ENCODE measurements at regions not wholly inside any gene's neighbourhood (a gene's known extent, or its start where the extent isn't known, plus 50 kb on each side); places are given as distances from the start of the nearest gene placed in this dataset.

DNA sequence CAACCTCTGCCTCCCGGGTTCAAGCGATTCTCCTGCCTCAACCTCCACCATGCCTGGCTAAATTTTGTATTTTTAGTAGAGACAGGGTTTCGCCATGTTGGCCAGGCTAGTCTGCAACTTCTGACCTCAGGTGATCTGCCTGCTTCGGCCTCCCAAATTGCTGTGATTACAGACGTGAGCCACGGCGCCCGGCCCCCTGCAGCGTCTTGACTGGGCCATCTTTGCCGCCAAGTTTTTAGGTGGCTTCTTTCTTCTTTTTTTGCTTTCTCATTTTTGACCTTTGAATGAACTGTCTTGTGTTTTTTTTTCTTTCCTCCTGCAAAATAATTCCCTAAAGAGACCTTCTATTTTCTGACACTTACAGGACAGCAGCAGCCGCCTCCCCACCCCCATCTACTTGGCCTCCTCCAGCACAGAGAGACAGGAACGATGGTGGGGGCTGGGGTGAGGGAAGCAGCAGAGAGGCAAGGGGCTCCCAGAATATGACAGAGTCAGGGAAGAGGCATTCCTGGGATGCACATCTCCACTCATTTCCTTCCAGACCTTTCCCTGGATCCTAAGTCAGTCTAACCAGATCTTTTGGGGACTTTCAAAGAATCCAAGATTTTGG, 92.6 kb upstream of the ALX4 start:
- no peaks in the 10 kb centered on the region for H3K4me1 ChIP-seq (ENCODE audit: control insufficient read depth in 1 of 2, insufficient read depth in 2 of 2, low read length in 2 of 2)
- H3K36me3 ChIP-seq (ENCODE audit: control insufficient read depth in 1 of 2, insufficient read depth in 2 of 2, low read length in 2 of 2): no peaks in the 10 kb centered on the region
- H3K14ac ChIP-seq (ENCODE audit: low read length): no peak overlapping the region
- no peak overlapping the region for H4K91ac ChIP-seq (ENCODE audit: low read depth, low read length)
- H2AFZ ChIP-seq (ENCODE audit: insufficient read depth, low read length, poor library complexity): no peak overlapping the region
- H3K79me2 ChIP-seq (ENCODE audit: control insufficient read depth, insufficient read depth, low read length, poor library complexity): no peaks in the 10 kb centered on the region
- H3K18ac ChIP-seq (ENCODE audit: low read length): no peak overlapping the region
- no peak overlapping the region for H4K12ac ChIP-seq (ENCODE audit: low read depth, low read length)
- H3K23ac ChIP-seq (ENCODE audit: low read length): no peak overlapping the region
- no peak overlapping the region for H3K9ac ChIP-seq (ENCODE audit: low read length)
- WGBS (ENCODE audit: extremely low coverage, insufficient coverage, insufficient read length): no CpG with 5 or more reads among the region's 12 CpGs
- peaks cover 3% of the 10 kb centered on the region for H3K9me3 ChIP-seq (ENCODE audit: insufficient read depth, low read depth, low read length)
- no peak overlapping the region for H3K4me2 ChIP-seq (ENCODE audit: low read length)
- no peaks in the 10 kb centered on the region for H3K27me3 ChIP-seq (ENCODE audit: insufficient read depth, low read length)
- no peak overlapping the region for H2AK5ac ChIP-seq (ENCODE audit: low read length)
- no peak overlapping the region for H4K8ac ChIP-seq (ENCODE audit: low read depth, low read length)
- no peak overlapping the region for H2BK120ac ChIP-seq (ENCODE audit: insufficient read depth, low read length, poor library complexity)
- H3K27ac ChIP-seq (ENCODE audit: low read depth, low read length): no peak overlapping the region
- H2BK5ac ChIP-seq (ENCODE audit: low read depth, low read length, poor library complexity): no peak overlapping the region
- no peak for DNase-seq
- H3K79me1 ChIP-seq (ENCODE audit: low read length): no peaks in the 10 kb centered on the region
- H2BK12ac ChIP-seq (ENCODE audit: low read length): no peak overlapping the region
- no peak overlapping the region for H3K4ac ChIP-seq (ENCODE audit: low read depth, low read length)
- no peak overlapping the region for H3K4me3 ChIP-seq (ENCODE audit: low read depth, low read length)

DNA sequence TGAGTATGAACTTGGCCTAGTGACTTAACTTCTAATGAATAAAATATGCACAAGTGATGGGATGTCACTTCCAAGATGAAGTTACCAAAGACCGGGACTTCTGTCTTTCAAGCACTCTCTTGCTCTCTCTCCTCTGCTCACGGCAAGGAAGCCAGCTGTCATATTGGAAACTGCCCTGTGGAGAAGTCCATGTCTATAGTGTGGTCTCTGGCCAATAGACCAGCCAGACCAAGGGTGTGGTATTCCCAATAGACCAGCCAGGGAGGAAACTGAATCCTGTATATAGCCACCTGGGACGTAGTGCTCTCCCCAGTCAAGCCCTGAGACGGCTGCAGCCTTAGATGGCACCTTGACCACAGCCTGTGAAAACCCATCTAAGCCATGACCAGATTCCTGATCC, 93.2 kb upstream of the ALX4 start:
- Histone ChIP-seq H3K23ac (ENCODE audit: low read length) (no peak overlapping the region), H3K4me2 (ENCODE audit: low read length) (no peak overlapping the region), H2BK12ac (ENCODE audit: low read length) (no peak overlapping the region), H4K8ac (ENCODE audit: low read depth, low read length) (no peak overlapping the region), H3K9me3 (ENCODE audit: insufficient read depth, low read depth, low read length) (peaks cover 3% of the 10 kb centered on the region), H3K79me2 (ENCODE audit: control insufficient read depth, insufficient read depth, low read length, poor library complexity) (no peaks in the 10 kb centered on the region), H4K12ac (ENCODE audit: low read depth, low read length) (no peak overlapping the region), H3K9ac (ENCODE audit: low read length) (no peak overlapping the region), H2BK5ac (ENCODE audit: low read depth, low read length, poor library complexity) (no peak overlapping the region), H3K27ac (ENCODE audit: low read depth, low read length) (no peak overlapping the region), H3K18ac (ENCODE audit: low read length) (no peak overlapping the region), H3K36me3 (ENCODE audit: control insufficient read depth in 1 of 2, insufficient read depth in 2 of 2, low read length in 2 of 2) (no peaks in the 10 kb centered on the region), H3K27me3 (ENCODE audit: insufficient read depth, low read length) (no peaks in the 10 kb centered on the region), H3K79me1 (ENCODE audit: low read length) (no peaks in the 10 kb centered on the region), H3K14ac (ENCODE audit: low read length) (no peak overlapping the region), H3K4ac (ENCODE audit: low read depth, low read length) (no peak overlapping the region), H2AFZ (ENCODE audit: insufficient read depth, low read length, poor library complexity) (no peak overlapping the region), H2BK120ac (ENCODE audit: insufficient read depth, low read length, poor library complexity) (no peak overlapping the region), H3K4me1 (ENCODE audit: control insufficient read depth in 1 of 2, insufficient read depth in 2 of 2, low read length in 2 of 2) (no peaks in the 10 kb centered on the region), H3K4me3 (ENCODE audit: low read depth, low read length) (no peak overlapping the region), H4K91ac (ENCODE audit: low read depth, low read length) (no peak overlapping the region), H2AK5ac (ENCODE audit: low read length) (no peak overlapping the region)
- WGBS (ENCODE audit: extremely low coverage, insufficient coverage, insufficient read length): no CpG with 5 or more reads among the region's 4 CpGs
- no peak for DNase-seq

DNA sequence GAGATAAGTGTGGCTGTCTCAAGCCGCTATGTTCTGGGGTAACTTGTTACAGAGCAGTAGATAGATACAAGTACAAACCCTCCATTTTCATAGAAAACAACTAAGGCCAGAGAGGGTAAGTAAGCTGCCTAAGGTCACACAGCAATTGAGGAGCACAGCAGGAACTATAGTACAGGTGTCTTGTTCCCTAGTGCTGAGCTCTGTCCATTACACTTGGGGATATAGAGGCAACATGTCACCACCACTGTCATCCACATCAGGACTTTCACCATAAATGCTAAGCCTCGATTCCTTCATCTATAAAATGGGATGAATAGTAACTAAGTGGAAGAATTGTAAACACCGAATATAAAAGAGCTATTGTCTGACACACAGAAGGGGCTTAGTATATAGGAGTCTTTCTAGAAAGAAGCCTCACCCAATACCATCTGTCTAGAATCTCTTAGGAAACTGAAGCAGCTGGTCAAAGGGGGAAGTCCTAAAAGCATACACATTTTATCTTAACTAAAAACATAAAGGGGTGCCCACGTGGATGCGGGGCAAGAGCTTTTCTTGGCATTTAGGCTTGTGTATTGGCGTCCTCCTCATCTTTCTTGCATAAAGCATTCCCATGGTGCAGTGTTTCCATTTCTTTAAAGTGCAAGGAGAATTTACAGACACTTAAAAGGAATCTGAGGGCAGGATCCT, 93.8 kb upstream of the ALX4 start:
- Histone ChIP-seq H3K4me3 (ENCODE audit: low read depth, low read length) (no peak overlapping the region), H2AK5ac (ENCODE audit: low read length) (no peak overlapping the region), H4K91ac (ENCODE audit: low read depth, low read length) (no peak overlapping the region), H3K4me2 (ENCODE audit: low read length) (no peak overlapping the region), H3K79me1 (ENCODE audit: low read length) (no peaks in the 10 kb centered on the region), H3K27ac (ENCODE audit: low read depth, low read length) (no peak overlapping the region), H3K9ac (ENCODE audit: low read length) (no peak overlapping the region), H3K9me3 (ENCODE audit: insufficient read depth, low read depth, low read length) (peaks cover 3% of the 10 kb centered on the region), H4K8ac (ENCODE audit: low read depth, low read length) (no peak overlapping the region), H2AFZ (ENCODE audit: insufficient read depth, low read length, poor library complexity) (no peak overlapping the region), H4K12ac (ENCODE audit: low read depth, low read length) (no peak overlapping the region), H3K18ac (ENCODE audit: low read length) (no peak overlapping the region), H2BK120ac (ENCODE audit: insufficient read depth, low read length, poor library complexity) (no peak overlapping the region), H2BK5ac (ENCODE audit: low read depth, low read length, poor library complexity) (no peak overlapping the region), H3K4me1 (ENCODE audit: control insufficient read depth in 1 of 2, insufficient read depth in 2 of 2, low read length in 2 of 2) (no peaks in the 10 kb centered on the region), H2BK12ac (ENCODE audit: low read length) (no peak overlapping the region), H3K36me3 (ENCODE audit: control insufficient read depth in 1 of 2, insufficient read depth in 2 of 2, low read length in 2 of 2) (no peaks in the 10 kb centered on the region), H3K14ac (ENCODE audit: low read length) (no peak overlapping the region), H3K23ac (ENCODE audit: low read length) (no peak overlapping the region), H3K4ac (ENCODE audit: low read depth, low read length) (no peak overlapping the region), H3K27me3 (ENCODE audit: insufficient read depth, low read length) (no peaks in the 10 kb centered on the region), H3K79me2 (ENCODE audit: control insufficient read depth, insufficient read depth, low read length, poor library complexity) (no peaks in the 10 kb centered on the region)
- DNase-seq: no peak
- no CpG with 5 or more reads among the region's 6 CpGs for WGBS (ENCODE audit: extremely low coverage, insufficient coverage, insufficient read length)

DNA sequence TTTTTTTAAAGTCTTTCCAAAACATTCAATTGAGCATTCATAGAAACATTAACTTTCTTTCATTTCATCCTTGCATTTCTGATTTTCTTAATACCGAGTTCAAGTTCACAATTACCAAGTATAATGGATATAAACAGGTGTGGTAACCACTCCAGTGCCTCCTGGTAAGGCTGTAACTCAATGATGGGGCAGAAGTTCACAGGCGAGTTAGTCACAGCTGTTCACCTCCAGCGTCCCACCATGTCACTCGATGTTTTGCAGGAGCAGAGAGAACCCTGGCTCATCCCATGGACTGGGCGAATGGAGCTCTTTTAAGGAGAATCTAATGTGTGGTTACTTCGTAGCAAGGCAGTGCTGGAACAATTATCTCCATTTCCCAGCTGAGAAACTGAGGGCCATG, 94.4 kb upstream of the ALX4 start:
- H3K23ac ChIP-seq (ENCODE audit: low read length): peak overlapping the region; percentile 56
- no peak overlapping the region for H2BK12ac ChIP-seq (ENCODE audit: low read length)

More for the DNA sequence above, 94.4 kb upstream of the ALX4 start:
- no peak for DNase-seq
- Histone ChIP-seq H3K79me1 (ENCODE audit: low read length) (no peaks in the 10 kb centered on the region), H4K12ac (ENCODE audit: low read depth, low read length) (no peak overlapping the region), H4K91ac (ENCODE audit: low read depth, low read length) (no peak overlapping the region), H2AK5ac (ENCODE audit: low read length) (no peak overlapping the region), H3K36me3 (ENCODE audit: control insufficient read depth in 1 of 2, insufficient read depth in 2 of 2, low read length in 2 of 2) (no peaks in the 10 kb centered on the region), H3K79me2 (ENCODE audit: control insufficient read depth, insufficient read depth, low read length, poor library complexity) (no peaks in the 10 kb centered on the region), H2AFZ (ENCODE audit: insufficient read depth, low read length, poor library complexity) (no peak overlapping the region), H3K4ac (ENCODE audit: low read depth, low read length) (no peak overlapping the region), H3K4me2 (ENCODE audit: low read length) (no peak overlapping the region), H4K8ac (ENCODE audit: low read depth, low read length) (no peak overlapping the region), H3K9ac (ENCODE audit: low read length) (no peak overlapping the region), H3K18ac (ENCODE audit: low read length) (no peak overlapping the region), H2BK5ac (ENCODE audit: low read depth, low read length, poor library complexity) (no peak overlapping the region), H3K4me3 (ENCODE audit: low read depth, low read length) (no peak overlapping the region), H3K27ac (ENCODE audit: low read depth, low read length) (no peak overlapping the region), H2BK120ac (ENCODE audit: insufficient read depth, low read length, poor library complexity) (no peak overlapping the region), H3K4me1 (ENCODE audit: control insufficient read depth in 1 of 2, insufficient read depth in 2 of 2, low read length in 2 of 2) (no peaks in the 10 kb centered on the region), H3K27me3 (ENCODE audit: insufficient read depth, low read length) (no peaks in the 10 kb centered on the region), H3K14ac (ENCODE audit: low read length) (no peak overlapping the region), H3K9me3 (ENCODE audit: insufficient read depth, low read depth, low read length) (peaks cover 3% of the 10 kb centered on the region)
- WGBS (ENCODE audit: extremely low coverage, insufficient coverage, insufficient read length): no CpG with 5 or more reads among the region's 6 CpGs

Measured in trophoblast cell (in vitro differentiated cells and primary cell).